CD1c-positive myeloid dendritic cell (primary cell): ENCODE measurements at regions not wholly inside any gene's neighbourhood (a gene's known extent, or its start where the extent isn't known, plus 50 kb on each side); places are given as distances from the start of the nearest gene placed in this dataset.
"Not testable (repeated sequence)": the region's sequence is repeated elsewhere in the genome, so short reads cannot be mapped to it uniquely, and the experiment has no call there.

Experiments
- DNase-seq: peaks from one replicate; pipeline ENCODE4 v3.0.0-alpha.2; 2016; ENCODE audit errors: extremely low spot score

DNA sequence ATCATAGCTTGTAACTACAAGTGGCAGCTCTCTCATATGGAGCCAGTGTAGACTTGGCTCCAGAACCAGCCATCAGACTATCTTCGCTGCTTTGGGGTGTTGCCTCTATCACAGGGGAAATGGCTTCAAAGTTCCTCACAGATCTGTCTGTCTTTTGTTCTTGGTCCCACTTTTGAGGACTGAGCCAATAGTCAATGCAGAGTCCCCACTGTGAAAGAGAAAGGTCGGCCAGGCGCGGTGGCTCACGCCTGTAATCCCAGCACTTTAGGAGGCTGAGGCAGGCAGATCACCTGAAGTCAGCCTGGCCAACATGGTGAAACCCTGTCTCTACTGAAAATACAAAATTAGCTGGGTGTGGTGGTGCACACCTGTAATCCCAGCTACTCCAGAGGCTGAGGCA lies 86.9 kb upstream of the FZD7 start:
- not testable (repeated sequence) for DNase-seq

GRCh38 chr2:201947287-201947686 lies 86.4 kb upstream of the FZD7 start:
- no peak for DNase-seq

GRCh38 chr2:201949181-201949926 lies 84.3 kb upstream of the FZD7 start:
- no peak for DNase-seq

- DNase-seq: no peak
Observed at GRCh38 chr2:201949927-201950246, 83.8 kb upstream of the FZD7 start.

DNA sequence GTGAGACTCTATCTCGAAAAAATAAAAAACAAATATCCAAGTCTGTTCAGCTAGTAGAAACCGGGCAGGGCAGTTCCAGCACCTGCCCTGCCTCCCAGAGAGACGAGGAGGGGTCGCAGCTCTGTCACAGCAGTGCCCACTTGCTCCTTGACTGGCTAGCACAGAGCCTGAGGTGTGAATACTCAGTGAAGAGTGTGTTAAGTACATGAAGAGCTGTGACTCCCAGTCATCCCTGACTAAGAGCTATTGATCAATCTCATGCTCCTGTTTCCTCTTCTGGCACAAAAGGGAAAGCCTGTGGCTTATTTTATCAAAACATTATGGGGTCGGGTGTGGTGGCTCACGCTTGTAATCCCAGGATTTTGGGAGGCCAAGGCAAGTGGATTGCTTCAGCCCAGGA lies 83.0 kb upstream of the FZD7 start:
- no peak for DNase-seq

- no peak for DNase-seq
Observed at GRCh38 chr2:201952187-201952586, 81.5 kb upstream of the FZD7 start.

- DNase-seq: no peak
Observed at GRCh38 chr2:201953396-201953795, 80.3 kb upstream of the FZD7 start.

DNA sequence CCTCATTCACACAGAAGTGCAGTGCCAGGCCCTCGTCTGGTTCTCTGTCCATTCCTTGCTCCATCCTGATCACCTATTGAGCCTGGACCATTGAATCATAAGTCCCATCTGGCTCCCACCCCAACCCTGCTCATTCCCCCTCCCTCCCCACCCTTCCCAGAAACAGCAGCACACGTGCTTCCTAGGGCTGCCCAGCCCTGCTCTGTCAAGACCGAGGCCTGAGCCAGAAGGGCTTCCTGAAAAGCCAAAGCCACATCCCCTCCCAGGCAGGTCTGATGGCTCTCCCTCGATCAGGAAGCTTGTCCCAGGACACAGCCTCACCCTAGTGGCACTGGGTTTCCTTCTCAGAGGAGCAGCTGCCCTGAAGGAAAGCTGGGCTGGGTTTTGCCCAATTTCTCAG lies 79.8 kb upstream of the FZD7 start:
- DNase-seq: no peak

GRCh38 chr2:201955231-201955630 lies 78.4 kb upstream of the FZD7 start:
- DNase-seq: no peak

DNA sequence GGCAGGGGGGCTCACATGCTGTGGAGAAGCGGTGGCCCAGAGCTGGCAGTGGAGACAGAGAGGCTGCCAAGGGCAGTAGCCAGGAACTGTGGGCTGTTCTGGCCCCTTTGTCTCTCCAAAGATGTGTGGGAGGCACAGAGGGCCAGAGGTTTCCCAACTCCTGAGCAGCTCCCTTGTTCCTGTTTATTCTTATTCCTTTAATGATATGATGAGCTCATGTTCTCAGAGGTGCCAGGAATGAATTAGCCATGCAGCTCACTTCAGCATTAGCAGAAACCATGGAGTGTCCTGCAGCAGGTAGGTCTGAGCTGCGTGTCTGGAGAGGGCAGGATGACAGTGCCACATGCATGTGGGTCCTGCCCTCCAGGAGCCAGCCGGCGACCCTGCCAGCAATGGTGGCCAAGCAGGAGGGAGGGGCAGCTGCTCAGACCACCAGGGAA lies 77.9 kb upstream of the FZD7 start:
- DNase-seq: peak; percentile 9

- no peak for DNase-seq
Observed at GRCh38 chr2:201956361-201956760, 77.3 kb upstream of the FZD7 start.

- no peak for DNase-seq
Observed at GRCh38 chr2:201957091-201957490, 76.6 kb upstream of the FZD7 start.

DNA sequence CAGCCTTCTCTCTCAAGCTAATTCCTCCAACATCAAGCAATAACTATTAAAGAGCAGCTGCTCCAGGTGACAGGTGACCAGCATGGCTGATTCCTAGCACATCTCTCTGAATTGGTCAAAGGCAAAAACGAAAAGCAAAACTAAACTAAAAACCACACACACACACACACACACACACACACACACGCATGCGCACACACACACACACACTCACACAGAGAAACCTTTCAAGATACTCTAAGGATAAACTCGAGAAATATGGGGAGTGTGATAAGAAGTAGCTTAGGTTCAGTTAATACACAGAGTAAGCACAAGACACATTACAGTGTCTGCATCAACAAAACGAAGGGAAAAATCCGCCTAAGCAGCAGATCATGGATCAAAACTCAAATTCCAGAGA lies 74.5 kb upstream of the FZD7 start:
- DNase-seq: no peak

DNA sequence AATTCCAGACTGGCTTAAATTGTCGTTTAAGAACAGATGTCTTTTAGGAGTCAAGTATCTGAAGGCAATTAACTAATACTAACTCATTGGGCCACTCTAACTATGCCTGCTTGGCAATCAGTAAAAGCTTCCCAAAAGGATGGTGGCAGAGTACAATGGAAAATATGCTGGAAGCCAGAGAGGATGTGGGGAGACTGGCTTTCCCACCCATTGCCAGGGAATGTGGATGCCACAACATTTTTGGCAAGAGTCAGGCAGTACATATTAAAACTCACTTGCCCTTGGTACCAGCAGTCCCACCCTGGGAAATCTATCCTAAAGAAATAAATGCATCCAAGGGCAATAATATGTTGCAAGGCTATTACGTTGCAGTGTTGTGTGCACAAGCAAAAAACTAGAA lies 74.0 kb upstream of the FZD7 start:
- no peak for DNase-seq

DNA sequence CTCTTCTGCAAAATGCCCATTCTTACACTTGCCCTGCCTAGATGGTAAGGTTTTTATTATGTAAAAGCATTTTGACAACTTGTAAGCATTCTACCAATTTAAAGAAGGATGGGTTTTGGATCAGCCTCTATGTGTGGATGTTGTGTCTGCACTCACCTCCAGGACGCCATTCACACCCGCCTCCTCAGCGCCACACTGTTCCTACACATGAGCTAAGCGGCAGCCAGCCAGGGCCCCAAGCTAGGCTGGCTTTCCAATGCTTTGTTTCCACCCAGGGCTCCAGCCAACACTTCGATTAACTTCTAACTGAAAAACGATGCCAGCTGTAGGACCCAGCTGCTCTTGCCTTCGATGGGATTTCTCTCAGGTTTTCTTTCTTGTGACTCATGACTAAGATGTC lies 73.3 kb upstream of the FZD7 start:
- no peak for DNase-seq

GRCh38 chr2:201961401-201961800 lies 72.3 kb upstream of the FZD7 start:
- no peak for DNase-seq

DNA sequence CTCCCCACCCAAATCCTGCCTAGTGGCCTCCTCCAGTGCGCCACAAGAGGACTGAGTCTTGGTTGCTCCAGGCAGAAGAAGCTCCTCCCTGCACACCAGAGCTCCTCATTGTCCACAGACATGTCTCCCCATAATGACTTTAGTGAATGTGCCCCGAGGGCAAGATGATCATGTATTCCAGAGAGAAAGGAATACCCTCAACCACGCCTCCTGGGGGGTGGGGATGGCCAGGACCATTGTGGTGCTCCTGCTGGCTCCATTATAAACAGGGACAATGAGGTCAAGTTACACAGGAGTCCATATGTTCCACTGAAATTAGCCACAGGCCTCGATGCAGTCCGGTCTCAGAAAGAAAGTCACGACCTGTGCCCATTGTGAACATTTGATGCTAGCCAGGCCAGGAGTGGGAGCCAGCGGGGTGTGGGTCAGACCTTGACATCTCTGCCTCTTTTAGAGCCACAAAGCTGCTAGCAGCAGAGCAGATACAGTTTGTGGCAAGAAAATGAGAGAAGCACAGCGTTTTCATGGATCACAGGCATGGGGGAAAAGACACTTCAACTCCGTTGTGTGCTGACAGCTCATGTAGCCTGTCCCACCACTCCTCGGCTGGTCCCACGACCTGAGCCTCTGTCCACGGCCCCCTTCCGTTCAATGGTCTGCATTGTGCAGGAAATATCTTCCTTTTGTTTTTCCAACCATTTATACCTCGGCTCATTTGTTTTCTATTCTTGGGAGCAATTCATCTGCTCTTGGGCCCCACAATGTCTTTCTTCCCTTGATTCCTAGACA lies 70.7 kb upstream of the FZD7 start:
- DNase-seq: no peak

DNA sequence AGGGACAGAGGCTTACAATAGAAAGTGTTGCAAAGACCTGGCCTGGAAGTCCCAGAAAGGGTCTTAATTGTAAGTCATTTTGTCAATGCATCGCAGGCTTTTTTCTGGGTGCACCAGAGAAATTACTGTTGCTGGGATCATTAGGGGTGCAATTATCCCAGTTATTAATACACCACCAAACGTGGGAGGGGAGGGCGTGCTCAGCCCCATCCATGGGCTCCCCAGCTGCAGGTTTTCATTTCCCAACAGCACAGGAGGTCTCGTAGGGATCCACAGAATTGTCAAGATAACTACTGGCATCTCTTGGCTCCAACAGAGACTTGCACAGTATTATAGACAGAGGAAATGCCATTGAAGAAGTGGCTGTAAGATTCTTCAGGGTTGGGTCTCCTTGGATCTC lies 69.6 kb upstream of the FZD7 start:
- DNase-seq: no peak

- DNase-seq: no peak
Observed at GRCh38 chr2:201964631-201965206, 68.9 kb upstream of the FZD7 start.

DNA sequence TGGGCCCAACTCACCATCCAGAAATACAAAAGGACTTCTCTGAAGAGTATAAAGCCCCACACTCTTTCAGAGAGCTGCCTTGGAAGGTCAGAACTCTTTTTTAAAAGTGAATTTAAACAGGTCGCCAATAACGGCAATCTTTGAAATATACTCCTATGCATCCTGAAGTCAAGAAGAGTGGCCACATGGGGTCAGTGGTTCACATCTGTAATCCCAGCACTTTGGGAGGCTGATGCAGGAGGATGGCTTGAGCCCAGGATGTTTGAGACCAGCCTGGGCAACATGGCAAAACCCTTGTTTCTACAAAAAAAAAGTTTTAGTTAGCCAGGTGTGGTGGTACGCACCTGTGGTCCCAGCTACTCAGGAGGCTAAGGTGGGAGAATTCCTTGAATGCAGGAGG lies 68.1 kb upstream of the FZD7 start:
- DNase-seq: no peak

DNA sequence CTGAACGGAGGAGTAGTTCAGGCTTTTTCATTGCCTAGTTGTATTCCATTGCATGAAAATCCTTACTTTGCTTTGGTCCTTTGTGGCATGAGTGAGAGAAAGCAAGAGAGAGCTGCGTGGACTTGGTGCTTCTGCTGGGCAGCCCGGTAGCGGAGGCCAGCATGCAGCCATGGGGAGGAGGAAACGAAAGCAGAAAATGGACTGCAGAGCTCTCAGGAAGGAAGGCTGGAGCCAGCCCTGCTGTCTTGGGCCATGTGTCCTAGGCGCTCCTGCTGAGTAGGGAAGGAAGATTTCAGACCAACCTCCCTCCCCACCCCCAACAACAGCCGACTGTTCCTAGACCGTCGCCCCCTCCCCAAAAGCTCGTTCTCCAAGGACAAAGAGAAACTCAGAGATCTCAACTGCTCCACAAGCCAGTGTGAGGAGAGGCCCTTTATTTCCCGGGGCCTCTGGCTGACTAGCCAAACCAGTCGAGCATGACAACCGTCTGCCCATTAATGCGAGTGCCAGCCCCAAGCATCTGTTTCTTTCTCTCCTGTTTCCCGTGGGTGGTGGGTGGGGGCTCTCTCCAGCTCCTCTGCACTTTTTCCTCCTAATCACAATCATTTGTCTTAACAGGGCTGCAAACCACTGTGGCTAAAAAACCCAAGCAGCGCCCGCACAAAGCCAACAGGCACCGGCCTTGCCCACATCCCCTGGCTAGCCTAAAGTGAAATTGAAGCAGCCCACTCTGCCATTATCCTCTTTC lies 66.8 kb upstream of the FZD7 start:
- DNase-seq: no peak

DNA sequence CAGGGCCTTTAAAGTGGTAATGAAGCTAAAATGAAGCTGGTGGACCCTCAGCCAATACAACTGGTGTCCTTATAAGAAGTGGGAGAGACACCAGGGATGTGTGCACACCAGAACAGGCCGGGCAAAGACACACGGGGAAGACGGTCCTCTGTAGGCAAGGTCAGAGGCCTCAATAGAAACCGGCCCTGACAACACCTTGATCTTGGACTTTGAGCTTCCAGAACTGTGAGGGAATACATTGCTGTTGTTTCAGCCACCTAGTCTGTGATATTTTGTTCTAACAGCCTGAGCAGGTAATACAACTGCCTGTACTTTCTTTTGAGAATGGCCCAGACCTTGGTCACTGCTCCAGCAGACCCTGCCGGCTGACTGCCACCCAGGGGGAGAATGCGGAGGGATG lies 65.6 kb upstream of the FZD7 start:
- DNase-seq: no peak

- DNase-seq: no peak
Observed at GRCh38 chr2:201968476-201968875, 65.2 kb upstream of the FZD7 start.
